ENCODE measurements at regions not wholly inside any gene's neighbourhood (a gene's known extent, or its start where the extent isn't known, plus 50 kb on each side); places are given as distances from the start of the nearest gene placed in this dataset.

DNA sequence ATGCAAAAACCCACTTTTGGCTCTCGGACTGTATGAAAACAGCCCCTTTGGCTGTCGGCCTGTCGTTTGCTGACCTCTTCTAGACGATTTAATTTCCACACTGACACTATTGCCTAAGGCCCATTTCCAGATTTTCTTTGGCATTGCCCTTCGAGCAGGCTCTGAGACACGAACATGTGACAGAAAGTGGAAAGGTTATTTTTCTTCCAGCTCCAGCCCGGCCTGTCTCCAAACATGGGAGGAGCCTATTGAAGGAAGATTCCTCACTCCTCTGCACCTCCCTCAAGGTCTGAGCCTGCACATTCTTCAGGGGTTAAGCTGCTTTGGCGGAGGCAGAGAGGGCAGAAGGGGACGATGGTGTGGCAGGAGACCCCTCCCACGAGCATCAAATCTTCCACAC is 85.9 kb upstream of the FOXF1 start:
- TF ChIP-seq POLR2A (IDR thresholded peaks at IDR 0.05; ENCODE audit: borderline replicate concordance, extremely low read depth, insufficient read depth, insufficient read length) = no peak
- TF ChIP-seq EZH2 (IDR thresholded peaks at IDR 0.05) = no peak
